Mammary epithelial cell (primary cell): ENCODE measurements at regions not wholly inside any gene's neighbourhood (a gene's known extent, or its start where the extent isn't known, plus 50 kb on each side); places are given as distances from the start of the nearest gene placed in this dataset.

Source experiments
- EZH2 ChIP-seq: IDR thresholded peaks from 2 replicates; pipeline ENCODE4 v1.6.1; 2012; ENCODE audit warnings: low read length, inconsistent platforms, borderline replicate concordance
- TF ChIP-seq, protein P1 (sequence below), 2 donors: IDR thresholded peaks in 1 of 2; conservative IDR thresholded peaks in 1 of 2; 2 replicates each; pipeline ENCODE4 v1.5.1; 2011 to 2012; ENCODE audit warnings: inconsistent platforms in 2 of 2, low read length in 2 of 2, mild to moderate bottlenecking in 2 of 2, control low read depth in 1 of 2, low read depth in 1 of 2; ENCODE audit not compliant: insufficient read depth in 1 of 2; ENCODE audit errors: extremely low read depth in 1 of 2

DNA sequence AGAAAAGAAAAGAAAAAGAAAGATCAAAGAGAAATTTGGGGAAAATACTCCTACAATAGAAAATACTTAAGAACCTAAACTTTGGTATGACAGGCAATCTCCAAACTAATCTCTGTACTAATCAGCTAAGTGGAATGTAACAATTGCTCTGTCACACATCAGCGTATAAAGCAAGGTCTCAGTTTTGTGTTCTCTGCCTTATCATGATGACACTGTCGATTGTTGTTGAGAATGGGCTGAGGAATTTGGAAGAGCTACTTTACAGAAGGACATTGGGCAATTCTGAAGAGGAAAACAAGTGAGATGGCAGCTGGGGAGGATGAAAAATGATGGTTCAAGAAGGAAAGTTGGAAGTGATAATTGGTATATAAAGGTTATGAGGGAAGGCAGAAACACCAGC lies 486.0 kb upstream of the HTR2C start:
- TF ChIP-seq, protein P1, sequence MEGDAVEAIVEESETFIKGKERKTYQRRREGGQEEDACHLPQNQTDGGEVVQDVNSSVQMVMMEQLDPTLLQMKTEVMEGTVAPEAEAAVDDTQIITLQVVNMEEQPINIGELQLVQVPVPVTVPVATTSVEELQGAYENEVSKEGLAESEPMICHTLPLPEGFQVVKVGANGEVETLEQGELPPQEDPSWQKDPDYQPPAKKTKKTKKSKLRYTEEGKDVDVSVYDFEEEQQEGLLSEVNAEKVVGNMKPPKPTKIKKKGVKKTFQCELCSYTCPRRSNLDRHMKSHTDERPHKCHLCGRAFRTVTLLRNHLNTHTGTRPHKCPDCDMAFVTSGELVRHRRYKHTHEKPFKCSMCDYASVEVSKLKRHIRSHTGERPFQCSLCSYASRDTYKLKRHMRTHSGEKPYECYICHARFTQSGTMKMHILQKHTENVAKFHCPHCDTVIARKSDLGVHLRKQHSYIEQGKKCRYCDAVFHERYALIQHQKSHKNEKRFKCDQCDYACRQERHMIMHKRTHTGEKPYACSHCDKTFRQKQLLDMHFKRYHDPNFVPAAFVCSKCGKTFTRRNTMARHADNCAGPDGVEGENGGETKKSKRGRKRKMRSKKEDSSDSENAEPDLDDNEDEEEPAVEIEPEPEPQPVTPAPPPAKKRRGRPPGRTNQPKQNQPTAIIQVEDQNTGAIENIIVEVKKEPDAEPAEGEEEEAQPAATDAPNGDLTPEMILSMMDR (conservative IDR thresholded peaks at IDR 0.05 in 1 of 2, IDR thresholded peaks at IDR 0.05 in 1 of 2; ENCODE audit: extremely low read depth in 1 of 2, insufficient read depth in 1 of 2, low read depth in 1 of 2, low read length in 2 of 2) = no peak
- TF ChIP-seq EZH2 = no peak
